H1 (cell line): ENCODE measurements at regions not wholly inside any gene's neighbourhood (a gene's known extent, or its start where the extent isn't known, plus 50 kb on each side); places are given as distances from the start of the nearest gene placed in this dataset.

ENCODE experiments used
- CTCF ChIA-PET: fragments of 300-600 bp; sonication (Branson Sonifier 250); formaldehyde crosslinking; loops from one replicate; lab custom pipeline; 2021; ENCODE audit not compliant: partially characterized antibody; lab: Charles Lee
- POLR2A ChIA-PET: fragments of 300-600 bp; sonication (Branson Sonifier 250); formaldehyde crosslinking; loops from one replicate; lab custom pipeline; 2021; ENCODE audit warnings: inconsistent platforms; ENCODE audit not compliant: partially characterized antibody; lab: Charles Lee
- DNase-seq, 2 experiments: peaks; one replicate each; pipeline versions ENCODE4 v3.0.0 to v3.0.0-alpha.2; 2010 to 2022; ENCODE audit warnings: low spot score in 2 of 2, low read depth in 1 of 2, mixed read lengths in 1 of 2
- FAIRE-seq: peaks from 2 replicates; lab custom pipeline; 2011; peaks lifted over from hg19 to GRCh38; lab: Jason Lieb, UNC
- H2AFZ ChIP-seq: 2 replicates; pipeline ENCODE4 v1.8.1; 2012; ENCODE audit warnings: low read length, inconsistent platforms
- H2AK5ac ChIP-seq: 2 replicates; pipeline ENCODE4 v1.6.1; 2013; ENCODE audit warnings: low read depth, low read length
- H2BK120ac ChIP-seq: replicated peaks from 2 replicates; pipeline ENCODE3; 2013; ENCODE audit warnings: low read depth, low read length, inconsistent platforms
- H2BK12ac ChIP-seq: 2 replicates; pipeline ENCODE4 v1.6.1; 2013; ENCODE audit warnings: low read depth, low read length
- H2BK15ac ChIP-seq: 2 replicates; pipeline ENCODE4 v1.6.1; 2013; ENCODE audit warnings: low read length
- H2BK20ac ChIP-seq: 2 replicates; pipeline ENCODE4 v1.6.1; 2013; ENCODE audit warnings: low read length
- H2BK5ac ChIP-seq: 2 replicates; pipeline ENCODE4 v1.6.1; 2013; ENCODE audit warnings: low read depth, low read length
- H3K14ac ChIP-seq: 2 replicates; pipeline ENCODE4 v1.6.1; 2013; ENCODE audit warnings: inconsistent platforms; ENCODE audit not compliant: insufficient read length
- H3K18ac ChIP-seq: 2 replicates; pipeline ENCODE4 v1.6.1; 2013; ENCODE audit warnings: low read length; ENCODE audit errors: extremely low read depth
- H3K23ac ChIP-seq: 2 replicates; pipeline ENCODE4 v1.6.1; 2013; ENCODE audit warnings: inconsistent platforms; ENCODE audit not compliant: insufficient read length
- H3K23me2 ChIP-seq: 2 replicates; pipeline ENCODE4 v1.6.1; 2013; ENCODE audit warnings: low read depth, low read length
- H3K27ac ChIP-seq: 2 replicates; pipeline ENCODE4 v1.6.1; 2011; ENCODE audit warnings: low read depth, low read length, inconsistent platforms
- H3K27me3 ChIP-seq, 4 experiments: replicated peaks in 1 of 4; 1 replicate in 1 of 4; 2 replicates in 3 of 4; pipeline versions ENCODE4 v1.6.1 to v1.8.1; 2011 to 2013; ENCODE audit warnings: low read length in 3 of 4, mild to moderate bottlenecking in 3 of 4, inconsistent platforms in 2 of 4, mixed read lengths in 2 of 4, moderate library complexity in 1 of 4; ENCODE audit not compliant: control insufficient read depth in 3 of 4, insufficient read depth in 3 of 4; ENCODE audit errors: extremely low read depth in 1 of 4
- H3K36me3 ChIP-seq, 4 experiments: 2 replicates each; pipeline versions ENCODE4 v1.6.1 to v1.8.1; 2011 to 2013; ENCODE audit warnings: mild to moderate bottlenecking in 4 of 4, low read length in 3 of 4, moderate library complexity in 2 of 4, control low read depth in 1 of 4, inconsistent platforms in 1 of 4; ENCODE audit not compliant: insufficient read depth in 4 of 4, control insufficient read depth in 2 of 4
- H3K4ac ChIP-seq: replicated peaks from 2 replicates; pipeline ENCODE3; 2013; ENCODE audit warnings: low read length, low read depth, mixed read lengths, inconsistent platforms; ENCODE audit not compliant: insufficient read length
- H3K4me1 ChIP-seq, 4 experiments: replicated peaks in 1 of 4; 1 replicate in 1 of 4; 2 replicates in 3 of 4; pipeline versions ENCODE4 v1.6.1 to v1.8.1; 2011 to 2013; ENCODE audit warnings: low read length in 3 of 4, inconsistent platforms in 2 of 4, mixed read lengths in 1 of 4; ENCODE audit not compliant: insufficient read depth in 4 of 4, control insufficient read depth in 3 of 4
- H3K4me2 ChIP-seq, 2 experiments: 2 replicates each; pipeline versions ENCODE4 v1.6.1 to v1.8.1; 2011 to 2013; ENCODE audit warnings: low read depth in 2 of 2, low read length in 2 of 2, control low read depth in 1 of 2, inconsistent platforms in 1 of 2, mild to moderate bottlenecking in 1 of 2; ENCODE audit not compliant: insufficient read depth in 1 of 2
- H3K4me3 ChIP-seq, 4 experiments: fragments of 200-600, 300-600 bp in 1 of 4; sonication (generic), shearing (Covaris generic), sonication (Bioruptor Twin) in 1 of 4; 2 replicates each; pipeline versions ENCODE4 v1.5.1 to v1.8.1; 2011 to 2016; ENCODE audit warnings: low read length in 4 of 4, low read depth in 3 of 4, control low read depth in 2 of 4, inconsistent platforms in 2 of 4, mild to moderate bottlenecking in 2 of 4, mixed read lengths in 1 of 4, moderate library complexity in 1 of 4; ENCODE audit not compliant: insufficient read depth in 2 of 4; ENCODE audit errors: extremely low read depth in 1 of 4
- H3K56ac ChIP-seq: replicated peaks from 2 replicates; pipeline ENCODE3; 2013; ENCODE audit warnings: low read depth, mild to moderate bottlenecking, mixed read lengths, low read length, inconsistent platforms; ENCODE audit not compliant: insufficient read length
- H3K79me1 ChIP-seq: 2 replicates; pipeline ENCODE4 v1.6.1; 2013; ENCODE audit warnings: low read depth, low read length, control low read depth
- H3K79me2 ChIP-seq, 2 experiments: 2 replicates each; pipeline versions ENCODE4 v1.6.1 to v1.8.1; 2012 to 2013; ENCODE audit warnings: low read length in 2 of 2, mild to moderate bottlenecking in 2 of 2, inconsistent platforms in 1 of 2; ENCODE audit not compliant: insufficient read depth in 2 of 2, control insufficient read depth in 1 of 2
- H3K9ac ChIP-seq, 4 experiments: replicated peaks in 1 of 4; 1 replicate in 1 of 4; 2 replicates in 3 of 4; pipeline versions ENCODE4 v1.6.1 to v1.8.1; 2011 to 2013; ENCODE audit warnings: low read depth in 3 of 4, low read length in 3 of 4, control low read depth in 2 of 4, mild to moderate bottlenecking in 2 of 4, moderate library complexity in 2 of 4, inconsistent platforms in 1 of 4; ENCODE audit errors: extremely low read depth in 1 of 4
- H3K9me3 ChIP-seq, 2 experiments: 2 replicates each; pipeline versions ENCODE4 v1.6.1 to v1.8.1; 2012 to 2013; ENCODE audit warnings: mild to moderate bottlenecking in 2 of 2, moderate library complexity in 2 of 2, control low read depth in 1 of 2, inconsistent platforms in 1 of 2, low read depth in 1 of 2, low read length in 1 of 2, mixed read lengths in 1 of 2; ENCODE audit not compliant: insufficient read depth in 2 of 2
- H4K20me1 ChIP-seq, 2 experiments: replicated peaks in 1 of 2; 2 replicates each; pipeline versions ENCODE3 to v1.8.1; 2011 to 2013; ENCODE audit warnings: inconsistent platforms in 2 of 2, low read length in 2 of 2, mild to moderate bottlenecking in 1 of 2; ENCODE audit not compliant: insufficient read depth in 2 of 2, control insufficient read depth in 1 of 2
- H4K5ac ChIP-seq: 2 replicates; pipeline ENCODE4 v1.6.1; 2013; ENCODE audit warnings: low read length, low read depth, mixed read lengths, inconsistent platforms; ENCODE audit not compliant: insufficient read length
- H4K8ac ChIP-seq: 2 replicates; pipeline ENCODE4 v1.8.0; 2013; ENCODE audit warnings: mild to moderate bottlenecking, moderate library complexity, low read length, inconsistent platforms; ENCODE audit not compliant: insufficient read depth; ENCODE audit errors: extremely low read depth
- H4K91ac ChIP-seq: replicated peaks from 2 replicates; pipeline ENCODE3; 2013; ENCODE audit warnings: low read length, mixed read lengths, inconsistent platforms; ENCODE audit not compliant: insufficient read length
- BCL11A ChIP-seq, 2 experiments: IDR thresholded peaks; one replicate each; pipeline ENCODE4 v1.6.1; 2011; ENCODE audit warnings: low read depth in 2 of 2, low read length in 2 of 2, mild to moderate bottlenecking in 2 of 2
- CREB1 ChIP-seq: IDR thresholded peaks from 2 replicates; pipeline ENCODE4 v1.6.1; 2012; ENCODE audit warnings: inconsistent platforms
- CTCF ChIP-seq, 3 experiments: IDR thresholded peaks; 1 replicate in 2 of 3; 2 replicates in 1 of 3; pipeline versions ENCODE4 v1.5.1 to v1.6.1; 2011; ENCODE audit warnings: low read length in 3 of 3, mild to moderate bottlenecking in 3 of 3, inconsistent platforms in 2 of 3, low read depth in 1 of 3, moderate library complexity in 1 of 3; ENCODE audit not compliant: insufficient read depth in 1 of 3; ENCODE audit errors: control extremely low read depth in 1 of 3
- GTF2F1 ChIP-seq: IDR thresholded peaks from 2 replicates; pipeline ENCODE4 v1.6.1; 2012; ENCODE audit warnings: low read depth, low read length, improper control_type of control experiment, borderline replicate concordance
- PHF8 ChIP-seq: fragments of 200-600 bp; sonication (generic); conservative IDR thresholded peaks from 2 replicates; pipeline ENCODE4 v1.7.1; 2012; ENCODE audit warnings: low read depth, mild to moderate bottlenecking, inconsistent platforms, low read length, moderate library complexity
- RBBP5 ChIP-seq: IDR thresholded peaks from 2 replicates; pipeline ENCODE4 v1.7.1; 2012; ENCODE audit warnings: low read depth, mild to moderate bottlenecking, inconsistent platforms, low read length, moderate library complexity, borderline replicate concordance
- SAP30 ChIP-seq: fragments of 300-600 bp; sonication (generic); IDR thresholded peaks from 2 replicates; pipeline ENCODE4 v1.7.1; 2012; ENCODE audit warnings: low read length, moderate library complexity, mild to moderate bottlenecking, inconsistent platforms; ENCODE audit not compliant: insufficient read depth, insufficient replicate concordance
- SIX5 ChIP-seq: IDR thresholded peaks from 2 replicates; pipeline ENCODE4 v1.6.1; 2011; ENCODE audit warnings: mild to moderate bottlenecking, low read depth, low read length
- SP1 ChIP-seq: IDR thresholded peaks from 2 replicates; pipeline ENCODE4 v1.6.1; 2011; ENCODE audit warnings: low read depth, low read length
- SP2 ChIP-seq: IDR thresholded peaks from 2 replicates; pipeline ENCODE4 v1.6.1; 2012; ENCODE audit warnings: mild to moderate bottlenecking, low read length, inconsistent platforms
- TCF12 ChIP-seq: IDR thresholded peaks from 2 replicates; pipeline ENCODE4 v1.6.1; 2011; ENCODE audit warnings: low read depth, mild to moderate bottlenecking, low read length
- WGBS, 2 experiments: shearing (Covaris generic) in 1 of 2; methylation state at CpG; one replicate each; pipeline versions ENCODE4 v1.1.6 to v1.1.7; 2013 to 2015; ENCODE audit warnings: low lambda C conversion rate in 2 of 2, mixed read lengths in 2 of 2, inconsistent platforms in 1 of 2, low coverage in 1 of 2, missing lambda C conversion rate in 1 of 2; ENCODE audit not compliant: insufficient replicate concordance in 2 of 2, insufficient coverage in 1 of 2, insufficient read length in 1 of 2; ENCODE audit errors: extremely low coverage in 1 of 2, missing lambda C conversion rate in 1 of 2; 5-methylcytosine and 5-hydroxymethylcytosine counted together

GRCh38 chr5:68450245-68450852, 234.8 kb downstream of the PIK3R1 start:
- H3K9ac ChIP-seq = no peak overlapping the region; a peak in 1 of 7 replicates
- H2BK15ac ChIP-seq = no peak overlapping the region
- FAIRE-seq (no peak), DNase-seq (no peak)
- peaks cover 0 to 3% (median 0%) of the 10 kb centered on the region in 4 experiments; a peak in 1 of 7 replicates for H3K4me1 ChIP-seq
- H3K27ac ChIP-seq = no peak overlapping the region
- H4K8ac ChIP-seq = no peak overlapping the region
- no peak overlapping the region for H3K18ac ChIP-seq
- no peak overlapping the region for H4K5ac ChIP-seq
- TF ChIP-seq CREB1 = no peak
- TF ChIP-seq SP1 = no peak
- no peak for TF ChIP-seq SP2
- TF ChIP-seq PHF8 = no peak
- TF ChIP-seq SAP30 = no peak
- TF ChIP-seq SIX5 = no peak
- no peak for TF ChIP-seq GTF2F1
- no peak for TF ChIP-seq BCL11A (IDR thresholded peaks at IDR 0.05; ENCODE audit: low read depth in 2 of 2, low read length in 2 of 2)
- TF ChIP-seq RBBP5 = no peak
- TF ChIP-seq CTCF (IDR thresholded peaks at IDR 0.05; ENCODE audit: control extremely low read depth in 1 of 3, insufficient read depth in 1 of 3, low read depth in 1 of 3, low read length in 3 of 3) = no peak
- no peak for TF ChIP-seq TCF12
- H4K20me1 ChIP-seq = no peaks in the 10 kb centered on the region
- POLR2A ChIA-PET = no interaction called here
- no peak overlapping the region for H2AK5ac ChIP-seq
- H3K4me3 ChIP-seq = no peak overlapping the region
- no peaks in the 10 kb centered on the region; a peak in 2 of 4 replicates for H3K9me3 ChIP-seq
- no peak overlapping the region for H2BK20ac ChIP-seq
- H3K23ac ChIP-seq = no peak overlapping the region
- no peak overlapping the region for H4K91ac ChIP-seq
- H2BK5ac ChIP-seq = no peak overlapping the region
- H3K79me2 ChIP-seq = no peaks in the 10 kb centered on the region
- no peak overlapping the region for H2BK120ac ChIP-seq
- no peaks in the 10 kb centered on the region for H3K23me2 ChIP-seq
- H3K4me2 ChIP-seq = no peak overlapping the region
- no peak overlapping the region for H2AFZ ChIP-seq
- H3K4ac ChIP-seq = no peak overlapping the region
- 95% methylated on average over 5 of the region's 5 CpGs; no CpG with 5 or more reads in 1 of the 2 experiments for WGBS, 2 experiments
- H3K27me3 ChIP-seq = no peaks in the 10 kb centered on the region
- H2BK12ac ChIP-seq = no peak overlapping the region
- H3K79me1 ChIP-seq = no peaks in the 10 kb centered on the region
- CTCF ChIA-PET = interaction anchor here (1.3 kb wide), 1 partner anchor 10 kb away, joined by 5 read pairs; no protein-coding TSS in a partner anchor
- H3K14ac ChIP-seq = no peak overlapping the region
- no peaks in the 10 kb centered on the region for H3K36me3 ChIP-seq
- H3K56ac ChIP-seq = no peak overlapping the region
